Motor neuron (in vitro differentiated cells): ENCODE measurements at regions not wholly inside any gene's neighbourhood (a gene's known extent, or its start where the extent isn't known, plus 50 kb on each side); places are given as distances from the start of the nearest gene placed in this dataset.
A peak's percentile ranks its signal among the peaks of the same experiment; 100 is the strongest.

Experiments
- ATAC-seq, 8 experiments: fragments of 200-7000 bp; cut with Tn5 transposase; replicated peaks in 6 of 8; 2 replicates each; pipeline ENCODE4 v1.8.0; 2021; ENCODE audit warnings: mild to moderate bottlenecking in 8 of 8, moderate library complexity in 8 of 8
- H3K27ac ChIP-seq, 2 donors: fragments of 250-450 bp; sonication (Bioruptor Pico); 2 replicates each; pipeline ENCODE4 v1.9.0; 2021; ENCODE audit warnings: antibody characterized with exemption in 2 of 2, mild to moderate bottlenecking in 2 of 2, moderate library complexity in 1 of 2
- H3K4me1 ChIP-seq, 2 donors: fragments of 250-450 bp; sonication (Bioruptor Pico); replicated peaks in 1 of 2; 2 replicates each; pipeline ENCODE4 v1.6.1; 2021; ENCODE audit warnings: antibody characterized with exemption in 2 of 2, mild to moderate bottlenecking in 2 of 2, moderate library complexity in 1 of 2
- H3K4me3 ChIP-seq, 5 donors: fragments of 250-450 bp; sonication (Bioruptor Pico); 2 replicates each; pipeline ENCODE4 v1.9.0; 2021; ENCODE audit warnings: antibody characterized with exemption in 5 of 5, mild to moderate bottlenecking in 5 of 5, moderate library complexity in 4 of 5
- WGBS, 10 experiments: fragments of 450-650 bp; shearing (Covaris generic); methylation state at CpG; one replicate each; pipeline ENCODE4 v1.0.0; 2022; 5-methylcytosine and 5-hydroxymethylcytosine counted together
- in situ Hi-C, 9 experiments: fragments of 400-800 bp; cut with MboI; loops; one replicate each; pipeline ENCODE4 v1.15.0; 2021; ENCODE audit warnings: low sequenced_read_pairs in 9 of 9, low pct_unique_long_range_greater_than_20kb in 2 of 9; ENCODE audit not compliant: unreplicated experiment in 9 of 9

DNA sequence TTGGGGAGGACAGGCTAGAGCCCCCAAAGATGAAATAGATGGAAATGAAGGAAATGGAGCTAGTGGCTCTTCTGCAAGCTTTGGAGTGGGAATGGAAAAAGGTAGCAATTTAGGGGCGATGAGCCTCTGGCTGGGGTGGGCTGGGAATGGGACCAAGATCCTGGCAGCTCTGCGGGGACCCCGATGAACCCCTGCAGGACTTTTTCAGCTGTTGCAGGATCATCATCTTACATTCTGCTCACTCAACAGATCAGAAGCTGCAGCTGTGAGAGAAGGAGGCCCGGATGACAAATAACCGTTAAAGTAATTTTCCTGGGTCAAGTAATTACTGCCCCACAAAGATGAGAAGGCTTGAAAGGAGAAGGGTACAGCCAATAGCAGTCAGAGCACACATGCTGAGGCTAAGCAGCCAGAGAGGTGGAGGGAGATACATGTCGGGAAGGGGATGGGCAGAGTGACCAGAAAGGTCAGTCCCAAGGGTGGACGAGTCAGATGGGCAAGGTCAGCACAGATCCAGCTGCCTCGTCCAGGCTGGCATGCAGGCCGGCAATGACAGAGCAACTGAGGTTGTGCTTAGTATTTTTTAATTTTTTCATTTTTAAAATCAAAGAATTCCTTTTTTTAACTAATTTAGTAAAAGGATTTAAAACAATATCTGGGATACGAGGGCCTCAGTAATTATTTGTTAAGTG, 245.0 kb upstream of the RAB6C start:
- WGBS, 10 experiments, result 30 to 81% (median 65%) methylated on average over 2 to 6 of the region's 10 CpGs; no CpG with 5 or more reads in 1 of the 10 experiments
- Histone ChIP-seq H3K4me1 (peaks cover 12 to 34% of the 10 kb centered on the region in 2 donors), H3K27ac (peak overlapping the region in 1 of 2 donors; percentile 17), H3K4me3 (no peak overlapping the region)
- ATAC-seq, result peak in 5 of 8 experiments; percentile 61 to 86 (median 85)
- in situ Hi-C loops, result no loop called here

DNA sequence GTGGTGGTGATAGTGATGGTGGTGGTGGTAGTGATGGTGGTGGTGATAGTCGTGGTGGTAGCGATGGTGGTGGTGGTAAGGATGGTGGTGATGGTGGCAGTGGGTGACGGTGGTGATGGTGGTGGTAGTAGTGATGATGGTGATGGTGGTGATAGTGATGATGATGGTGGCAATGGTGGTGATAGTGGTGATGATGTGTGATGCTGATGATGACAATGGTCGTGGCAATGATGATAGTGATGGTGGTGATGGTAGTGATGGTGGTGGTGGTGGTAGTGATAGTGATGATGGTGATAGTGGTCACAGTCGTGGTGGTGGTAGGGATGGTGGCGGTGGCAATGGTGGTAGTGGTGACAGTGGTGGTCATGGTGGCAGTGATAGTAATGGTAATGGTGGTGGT, 243.9 kb upstream of the RAB6C start:
- H3K4me3 ChIP-seq, result no peak overlapping the region
- ATAC-seq, result no peak
- in situ Hi-C loops, result no loop called here
- 21 to 95% (median 83%) methylated on average over 1 to 5 of the region's 6 CpGs; no CpG with 5 or more reads in 1 of the 10 experiments for WGBS, 10 experiments
- H3K27ac ChIP-seq, result no peak overlapping the region
- H3K4me1 ChIP-seq, result peaks cover 12 to 33% of the 10 kb centered on the region in 2 donors

DNA sequence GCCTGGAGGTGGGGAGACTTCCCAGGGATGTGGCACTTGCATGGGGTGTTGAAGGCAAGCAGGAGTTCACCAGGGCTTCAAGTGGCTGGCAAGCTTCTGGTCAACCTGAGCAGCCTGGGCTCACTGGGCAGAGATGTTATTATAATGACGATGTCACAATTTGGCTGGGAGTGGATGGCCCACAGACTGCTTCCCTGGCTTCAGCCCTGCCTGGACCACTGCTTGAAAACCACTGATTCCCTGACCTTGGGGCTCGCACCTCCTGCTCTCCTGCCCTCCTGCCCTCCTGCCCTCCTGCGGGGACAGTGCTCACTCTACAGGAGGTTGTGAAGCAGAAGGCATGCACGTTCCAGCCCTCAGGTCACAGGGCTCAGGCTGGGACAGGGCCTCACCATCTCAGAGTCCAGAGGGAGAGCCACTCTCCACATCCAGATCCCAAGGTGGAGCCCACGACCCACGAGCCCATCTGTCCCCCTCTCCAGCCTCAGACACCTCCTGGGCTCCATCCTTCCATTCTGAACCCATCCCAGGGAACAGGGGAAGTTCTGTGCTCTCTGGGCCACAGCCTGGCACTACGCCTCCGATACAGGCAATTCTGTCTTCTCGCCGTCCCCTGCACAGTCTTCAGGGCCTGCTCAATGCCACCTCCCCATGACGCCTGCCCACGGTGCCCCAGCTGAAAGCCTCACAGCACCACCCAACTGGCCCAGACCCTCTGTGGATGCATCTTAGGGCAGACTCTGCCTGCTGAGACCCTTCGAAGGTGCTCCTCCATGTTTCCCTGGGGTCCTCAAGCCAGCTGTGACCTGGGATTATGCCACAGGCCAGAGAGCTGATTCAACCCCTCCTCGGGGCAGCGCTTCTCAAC, 241.6 kb upstream of the RAB6C start:
- ATAC-seq, result no peak
- Histone ChIP-seq H3K4me3 (no peak overlapping the region), H3K4me1 (peaks cover 17 to 23% of the 10 kb centered on the region in 2 donors), H3K27ac (no peak overlapping the region)
- in situ Hi-C loops, result no loop called here
- 11 to 100% (median 84%) methylated on average over 1 to 9 of the region's 15 CpGs; no CpG with 5 or more reads in 3 of the 10 experiments for WGBS, 10 experiments

DNA sequence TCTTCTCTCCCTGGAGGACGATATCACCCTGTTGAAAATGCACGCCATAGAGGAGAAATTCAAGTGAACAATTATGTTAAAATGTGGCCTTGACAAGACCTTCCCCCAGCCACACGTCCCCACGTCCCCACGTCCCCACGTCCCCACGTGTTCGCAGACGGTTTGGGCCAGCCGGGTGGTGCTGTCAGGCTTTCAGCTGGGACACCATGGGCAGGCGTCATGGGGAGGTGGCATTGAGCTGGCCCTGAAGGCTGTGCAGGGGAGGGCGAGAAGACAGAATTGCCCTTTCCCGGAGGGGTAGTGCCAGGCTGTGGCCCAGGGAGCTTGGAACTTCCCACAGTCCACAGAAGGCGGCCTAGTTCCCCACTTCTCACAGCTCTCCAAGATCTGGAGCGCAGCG, 240.7 kb upstream of the RAB6C start:
- ATAC-seq, result no peak
- peaks cover 16% of the 10 kb centered on the region in 2 donors for H3K4me1 ChIP-seq
- in situ Hi-C loops, result no loop called here
- 40 to 100% (median 82%) methylated on average over 1 to 6 of the region's 16 CpGs; no CpG with 5 or more reads in 5 of the 10 experiments for WGBS, 10 experiments
- no peak overlapping the region for H3K27ac ChIP-seq
- H3K4me3 ChIP-seq, result no peak overlapping the region

DNA sequence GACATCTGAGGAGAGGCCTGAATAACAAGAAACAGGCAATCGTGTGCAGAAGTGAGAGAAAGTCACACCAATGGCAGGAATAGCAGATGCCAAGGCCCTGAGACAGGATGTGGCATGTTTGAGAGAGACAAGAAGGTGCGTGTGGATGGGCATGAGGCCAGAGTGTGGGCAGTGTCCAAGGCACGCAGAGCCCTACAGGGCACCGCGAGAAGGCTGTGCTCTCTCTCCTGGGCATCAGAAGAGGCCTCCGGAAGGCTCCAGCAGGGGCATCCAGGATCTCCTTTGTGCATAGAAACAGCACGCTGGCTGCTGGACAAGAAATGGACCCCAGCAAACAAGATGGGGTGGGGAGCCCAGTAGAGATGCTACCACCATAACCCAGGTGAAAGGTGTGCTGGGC, 239.0 kb upstream of the RAB6C start:
- no peak overlapping the region for H3K27ac ChIP-seq
- 38 to 89% (median 64%) methylated on average over 1 to 5 of the region's 7 CpGs; no CpG with 5 or more reads in 4 of the 10 experiments for WGBS, 10 experiments

DNA sequence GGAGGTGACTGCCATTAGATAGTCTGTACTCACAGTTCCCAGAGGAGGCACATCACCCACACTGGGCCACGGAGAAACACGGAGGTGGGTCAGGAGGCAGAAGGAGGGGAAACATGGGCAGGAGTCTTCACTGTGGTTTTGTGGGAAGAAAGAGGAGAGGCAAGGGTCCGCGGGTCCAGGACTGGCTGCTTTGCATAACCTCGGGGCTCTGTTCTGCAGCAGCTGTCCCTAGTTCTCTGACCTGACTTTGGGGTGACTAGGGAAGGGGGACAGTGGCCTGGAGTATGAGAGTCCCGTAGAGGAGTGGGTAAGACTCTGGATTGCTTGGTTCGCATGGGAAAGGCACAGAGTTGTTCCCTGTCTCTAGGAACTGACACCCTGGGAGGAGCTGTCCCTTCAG, 238.3 kb upstream of the RAB6C start:
- no peak overlapping the region for H3K27ac ChIP-seq
- no peak for ATAC-seq
- 44 to 100% (median 70%) methylated on average over 1 to 7 of the region's 7 CpGs; no CpG with 5 or more reads in 5 of the 10 experiments for WGBS, 10 experiments
- peaks cover 10 to 15% of the 10 kb centered on the region in 2 donors for H3K4me1 ChIP-seq
- in situ Hi-C loops, result no loop called here
- no peak overlapping the region for H3K4me3 ChIP-seq

More for the DNA sequence above, 239.0 kb upstream of the RAB6C start:
- peaks cover 10 to 15% of the 10 kb centered on the region in 2 donors for H3K4me1 ChIP-seq
- no peak for ATAC-seq
- in situ Hi-C loops, result no loop called here
- no peak overlapping the region for H3K4me3 ChIP-seq

DNA sequence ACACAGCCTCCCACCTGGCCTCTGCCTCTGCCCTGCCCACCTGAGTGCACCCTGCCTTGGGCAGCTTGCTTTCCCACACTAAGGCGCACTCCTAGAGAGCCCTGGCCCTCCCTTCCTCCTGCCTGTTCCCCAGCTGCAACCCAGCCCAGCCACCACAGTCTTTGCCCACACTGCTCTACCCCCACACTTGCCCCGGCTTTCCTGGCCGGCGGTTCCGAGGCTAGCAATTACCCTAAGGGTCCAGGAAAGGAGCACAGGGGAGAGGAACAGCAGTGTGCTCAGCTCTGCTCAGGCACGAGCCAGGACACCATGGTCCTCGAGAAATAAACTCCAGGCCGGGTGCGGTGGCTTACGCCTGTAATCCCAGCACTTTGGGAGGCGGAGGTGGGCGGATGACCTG, 237.8 kb upstream of the RAB6C start:
- peaks cover 10 to 15% of the 10 kb centered on the region in 2 donors for H3K4me1 ChIP-seq
- no peak overlapping the region for H3K27ac ChIP-seq
- no peak for ATAC-seq
- 20 to 100% (median 80%) methylated on average over 1 to 5 of the region's 12 CpGs; no CpG with 5 or more reads in 7 of the 10 experiments for WGBS, 10 experiments
- in situ Hi-C loops, result no loop called here
- H3K4me3 ChIP-seq, result no peak overlapping the region

DNA sequence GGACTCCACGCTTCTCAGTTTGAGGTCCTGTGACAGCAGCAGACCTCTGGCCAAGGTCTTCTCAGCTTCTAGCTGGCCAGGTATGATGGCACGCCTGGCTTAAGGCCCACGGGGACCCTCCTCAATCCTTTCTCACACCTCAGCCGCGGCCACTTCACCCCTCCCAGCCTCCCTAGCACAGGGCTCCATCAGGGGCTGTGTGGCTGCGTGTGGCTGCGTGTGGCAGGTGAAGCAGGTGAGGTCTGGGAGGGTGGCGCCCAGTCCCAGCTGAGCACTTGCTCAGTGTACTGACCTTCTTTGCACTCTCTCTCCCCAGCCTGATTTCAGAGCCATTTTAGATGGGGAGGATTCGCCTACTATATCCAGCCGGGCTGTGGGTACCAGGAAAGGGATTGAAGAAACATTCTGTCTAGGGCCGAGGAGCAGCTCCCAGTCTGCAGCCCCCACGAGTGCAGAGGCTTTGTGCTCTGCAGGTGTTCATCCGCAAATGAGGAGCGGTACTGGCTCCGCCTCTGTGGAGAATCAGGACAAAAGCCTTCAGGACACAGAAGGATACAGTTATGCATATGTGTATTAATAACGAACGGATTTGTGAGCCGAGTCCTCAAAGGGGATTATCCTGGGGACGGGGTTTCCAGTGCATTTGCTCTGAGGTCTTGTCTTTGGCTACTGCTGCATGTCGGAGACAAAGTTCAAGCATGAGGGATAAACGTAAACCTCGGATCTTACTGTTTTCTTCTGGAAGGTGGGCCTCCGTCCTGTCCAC, 236.9 kb upstream of the RAB6C start:
- Histone ChIP-seq H3K27ac (no peak overlapping the region), H3K4me3 (no peak overlapping the region), H3K4me1 (peaks cover 10 to 15% of the 10 kb centered on the region in 2 donors)
- in situ Hi-C loops, result no loop called here
- 35 to 100% (median 86%) methylated on average over 1 to 13 of the region's 23 CpGs; no CpG with 5 or more reads in 1 of the 10 experiments for WGBS, 10 experiments
- ATAC-seq, result no peak

DNA sequence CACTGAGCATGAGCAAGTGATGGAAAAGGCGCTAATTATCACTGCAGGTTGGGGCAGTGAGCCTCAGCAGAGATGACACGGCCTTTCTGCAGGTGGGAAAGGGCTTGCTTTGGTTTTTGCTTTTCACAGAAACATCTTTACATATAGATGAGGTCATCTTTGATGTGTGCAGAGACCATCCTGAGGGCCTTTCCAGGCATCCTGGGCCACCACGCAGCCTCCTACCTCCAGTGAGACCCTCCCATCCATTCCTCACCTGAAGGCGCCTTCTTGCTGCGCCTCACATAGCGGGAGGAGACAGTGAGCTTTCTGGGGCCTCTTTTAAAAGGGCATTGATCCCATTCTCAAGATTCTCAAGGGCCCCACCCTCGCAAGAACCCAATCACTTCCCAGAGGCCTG, 235.3 kb upstream of the RAB6C start:
- in situ Hi-C loops, result no loop called here
- H3K27ac ChIP-seq, result no peak overlapping the region
- 17 to 100% (median 92%) methylated on average over 1 to 6 of the region's 7 CpGs; no CpG with 5 or more reads in 2 of the 10 experiments for WGBS, 10 experiments

DNA sequence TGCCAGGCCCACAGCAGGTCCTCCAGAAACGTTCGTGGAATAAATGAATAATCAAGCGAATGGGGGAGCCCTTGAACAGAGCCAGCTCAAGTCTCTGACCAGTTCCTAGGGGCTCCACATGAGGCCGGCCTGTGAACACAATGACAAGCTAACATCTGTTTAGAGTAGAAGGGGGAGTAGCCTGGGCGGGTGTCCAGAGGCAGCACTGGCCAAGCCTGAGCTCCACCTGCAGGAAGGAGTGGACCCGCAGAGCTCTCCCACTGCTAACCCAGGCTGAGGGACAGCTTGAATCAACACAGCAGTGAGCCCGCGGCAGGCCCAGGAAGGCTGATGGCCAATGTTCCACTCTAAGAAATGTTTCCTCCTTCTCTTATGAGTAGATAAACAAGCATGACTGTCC, 234.8 kb upstream of the RAB6C start:
- Histone ChIP-seq H3K4me1 (peaks cover 14 to 15% of the 10 kb centered on the region in 2 donors), H3K27ac (no peak overlapping the region), H3K4me3 (no peak overlapping the region)
- peak; percentile 24 to 94 (median 68) for ATAC-seq
- 35 to 76% (median 72%) methylated on average over 3 to 7 of the region's 8 CpGs; no CpG with 5 or more reads in 6 of the 10 experiments for WGBS, 10 experiments
- in situ Hi-C loops, result no loop called here

More for the DNA sequence above, 235.3 kb upstream of the RAB6C start:
- H3K4me3 ChIP-seq, result no peak overlapping the region
- peak in 2 of 8 experiments; percentile 23 to 33 for ATAC-seq
- H3K4me1 ChIP-seq, result peaks cover 14 to 15% of the 10 kb centered on the region in 2 donors

DNA sequence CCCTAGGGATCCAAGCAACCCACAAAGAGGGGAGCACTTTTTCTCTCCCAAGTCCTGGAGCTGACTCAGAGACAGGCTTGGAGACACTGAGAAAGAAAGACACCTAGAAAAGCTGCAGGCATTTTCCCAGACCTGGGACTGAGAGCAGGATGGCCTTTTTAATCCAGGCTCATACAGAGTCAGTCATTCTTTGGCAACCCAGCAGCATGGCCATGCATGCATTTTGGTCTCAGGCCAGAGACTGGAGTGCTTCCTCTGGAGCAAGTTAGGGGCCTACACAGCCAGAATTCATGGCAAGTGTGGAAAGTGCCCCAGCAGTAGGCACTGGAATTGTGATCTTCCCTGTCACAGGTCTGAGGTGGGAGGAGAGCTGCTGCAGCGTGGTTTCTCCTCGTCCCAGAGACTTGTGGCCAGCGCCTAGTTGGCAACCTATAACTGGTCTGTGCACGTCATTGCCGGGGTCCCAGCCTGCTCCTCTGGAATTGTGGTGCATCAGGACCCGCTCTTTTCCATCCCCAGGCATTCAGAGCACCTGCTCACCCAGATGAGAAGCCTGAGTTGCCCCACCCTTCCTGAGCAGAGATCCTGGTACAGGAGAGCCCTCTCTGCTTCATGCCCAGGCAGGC, 231.9 kb upstream of the RAB6C start:
- Histone ChIP-seq H3K4me1 (peaks cover 13 to 14% of the 10 kb centered on the region in 2 donors), H3K27ac (no peak overlapping the region), H3K4me3 (no peak overlapping the region)
- in situ Hi-C loops, result no loop called here
- WGBS, 10 experiments, result 46 to 100% methylated on average over 1 to 6 of the region's 6 CpGs; no CpG with 5 or more reads in 8 of the 10 experiments
- no peak for ATAC-seq

DNA sequence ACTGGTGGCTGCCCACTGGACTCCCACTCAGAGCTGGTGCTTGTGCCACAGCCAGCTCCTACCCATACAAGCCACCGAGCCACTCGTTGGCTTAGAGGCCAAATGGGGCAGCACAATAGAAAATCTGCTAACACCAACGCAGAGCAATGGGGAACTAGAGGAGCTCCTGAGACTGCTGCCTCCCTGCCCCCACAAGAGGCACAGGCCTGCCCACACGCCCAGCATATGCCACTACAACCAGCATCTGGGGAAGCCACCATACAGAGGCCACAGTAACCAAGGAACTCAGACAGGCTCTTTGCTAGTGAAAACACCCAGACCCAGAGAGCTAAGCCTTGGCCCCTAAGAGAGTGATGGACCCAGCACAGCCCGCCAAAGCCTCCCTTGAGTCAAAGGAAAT, 231.2 kb upstream of the RAB6C start:
- in situ Hi-C loops, result no loop called here
- ATAC-seq, result peak in 2 of 8 experiments; percentile 49 to 51
- Histone ChIP-seq H3K27ac (no peak overlapping the region), H3K4me1 (peaks cover 8 to 14% of the 10 kb centered on the region in 2 donors), H3K4me3 (no peak overlapping the region)
- 75 to 100% (median 80%) methylated on average over 1 to 5 of the region's 5 CpGs; no CpG with 5 or more reads in 6 of the 10 experiments for WGBS, 10 experiments
